ENCODE measurements at regions not wholly inside any gene's neighbourhood (a gene's known extent, or its start where the extent isn't known, plus 50 kb on each side); places are given as distances from the start of the nearest gene placed in this dataset.

DNA sequence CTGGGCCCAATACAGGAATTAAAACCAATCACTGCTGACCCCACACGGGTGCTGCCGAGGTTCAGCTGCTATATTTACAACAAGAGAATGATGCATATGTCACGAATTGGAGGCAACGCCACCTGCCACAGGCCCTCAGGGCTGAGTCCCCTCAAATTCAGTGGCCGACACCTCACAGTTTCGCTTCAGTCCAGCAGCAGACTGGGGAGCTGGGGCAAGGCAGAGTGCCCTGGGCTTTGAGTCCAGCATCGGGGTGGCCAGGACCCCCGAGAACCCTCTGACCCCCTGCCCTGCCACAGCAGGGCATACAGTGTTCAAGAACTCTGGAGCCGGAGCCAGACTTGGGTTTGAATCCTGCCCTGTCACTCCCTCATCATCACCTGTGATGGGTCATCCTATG lies 247.2 kb downstream of the CTTN start:
- DNase-seq, result no peak
- WGBS (ENCODE audit: low lambda C conversion rate), result 23% methylated on average over 4 of the region's 9 CpGs
- Histone ChIP-seq H3K9ac (no peak overlapping the region), H3K79me2 (ENCODE audit: insufficient read depth) (no peaks in the 10 kb centered on the region), H3K9me2 (no peaks in the 10 kb centered on the region), H3K27ac (ENCODE audit: low read depth in 2 of 2, low read length in 1 of 2) (no peak overlapping the region), H3K27me3 (ENCODE audit: insufficient read depth) (no peaks in the 10 kb centered on the region), H3F3A (replicated peaks; ENCODE audit: insufficient read depth) (no peaks in the 10 kb centered on the region), H3K4me3 (ENCODE audit: low read depth in 2 of 2, low read length in 1 of 2) (no peak overlapping the region), H3K4me2 (no peak overlapping the region), H3K9me3 (no peaks in the 10 kb centered on the region), H2AFZ (ENCODE audit: low read depth) (no peak overlapping the region), H3K4me1 (ENCODE audit: control insufficient read depth in 1 of 2, insufficient read depth in 2 of 2, low read depth in 1 of 2, low read length in 1 of 2) (peaks cover 0 to 19% of the 10 kb centered on the region in 2 experiments; a peak in 1 of 4 replicates), H3K36me3 (replicated peaks in 1 of 2; ENCODE audit: control insufficient read depth in 1 of 2, insufficient read depth in 2 of 2, low read length in 1 of 2) (no peaks in the 10 kb centered on the region), H4K20me1 (ENCODE audit: insufficient read depth) (no peaks in the 10 kb centered on the region)
- CTCF ChIA-PET, result no interaction called here
- no peak for TF ChIP-seq RFX5 (IDR thresholded peaks at IDR 0.05; ENCODE audit: low read length)
- no peak for TF ChIP-seq TEAD4 (IDR thresholded peaks at IDR 0.05; ENCODE audit: borderline replicate concordance, insufficient read depth)
- no peak for TF ChIP-seq NRF1 (IDR thresholded peaks at IDR 0.05; ENCODE audit: low read depth, low read length)
- no peak for TF ChIP-seq RXRA (IDR thresholded peaks at IDR 0.05; ENCODE audit: borderline replicate concordance, low read depth)
- POLR2A ChIA-PET, result no interaction called here

DNA sequence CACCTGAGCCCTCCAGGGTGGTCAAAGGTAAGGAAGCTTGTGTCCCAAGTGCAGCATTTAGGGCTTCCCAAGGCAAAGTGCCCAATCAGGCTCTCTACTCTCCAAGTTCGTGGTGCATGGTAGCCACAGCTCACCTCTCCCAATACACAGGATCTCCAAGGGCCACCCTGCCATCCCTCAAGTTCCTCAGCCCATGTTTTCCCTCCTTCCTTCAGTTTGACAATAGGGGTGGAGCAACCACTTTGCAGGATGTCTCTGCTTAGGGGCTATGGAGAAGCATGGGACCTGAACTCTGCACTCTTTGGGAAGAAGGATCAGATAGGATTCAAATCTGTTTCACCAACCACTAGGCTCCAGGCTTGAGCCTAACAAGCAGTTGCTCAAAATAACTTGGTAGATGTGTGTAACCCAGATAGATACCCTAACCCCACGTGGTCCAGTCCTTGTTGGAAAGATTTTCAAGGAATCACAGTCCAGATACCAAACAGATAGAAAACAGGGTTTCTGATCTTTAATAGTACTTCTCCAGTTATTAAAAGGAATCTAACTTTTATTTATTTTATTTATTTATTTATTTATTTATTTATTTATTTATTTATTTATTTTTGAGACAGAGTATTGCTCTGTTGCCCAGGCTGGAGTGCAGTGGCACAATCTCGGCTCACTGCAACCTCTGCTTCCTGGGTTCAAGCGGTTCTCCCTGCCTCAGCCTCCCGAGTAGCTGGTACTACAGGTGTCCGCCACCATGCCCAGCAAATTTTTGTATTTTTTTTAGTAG lies 248.1 kb downstream of the CTTN start:
- H3K9ac ChIP-seq, result no peak overlapping the region
- no peak for DNase-seq
- no peak overlapping the region for H2AFZ ChIP-seq (ENCODE audit: low read depth)
- TF ChIP-seq GATA2 (CRISPR knock-in tag; IDR thresholded peaks at IDR 0.05), result no peak
- no peak for TF ChIP-seq FOXJ3 (CRISPR knock-in tag; IDR thresholded peaks at IDR 0.05)
- TF ChIP-seq, protein P1, sequence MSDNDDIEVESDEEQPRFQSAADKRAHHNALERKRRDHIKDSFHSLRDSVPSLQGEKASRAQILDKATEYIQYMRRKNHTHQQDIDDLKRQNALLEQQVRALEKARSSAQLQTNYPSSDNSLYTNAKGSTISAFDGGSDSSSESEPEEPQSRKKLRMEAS (IDR thresholded peaks at IDR 0.05; ENCODE audit: low read depth), result no peak
- TF ChIP-seq MXI1 (IDR thresholded peaks at IDR 0.05; ENCODE audit: low read depth, low read length), result no peak
- no peak for TF ChIP-seq GABPA (IDR thresholded peaks at IDR 0.05; ENCODE audit: low read depth)
- TF ChIP-seq, protein P2, sequence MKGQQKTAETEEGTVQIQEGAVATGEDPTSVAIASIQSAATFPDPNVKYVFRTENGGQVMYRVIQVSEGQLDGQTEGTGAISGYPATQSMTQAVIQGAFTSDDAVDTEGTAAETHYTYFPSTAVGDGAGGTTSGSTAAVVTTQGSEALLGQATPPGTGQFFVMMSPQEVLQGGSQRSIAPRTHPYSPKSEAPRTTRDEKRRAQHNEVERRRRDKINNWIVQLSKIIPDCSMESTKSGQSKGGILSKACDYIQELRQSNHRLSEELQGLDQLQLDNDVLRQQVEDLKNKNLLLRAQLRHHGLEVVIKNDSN (IDR thresholded peaks at IDR 0.05; ENCODE audit: borderline replicate concordance, low read depth), result no peak
- TF ChIP-seq RFX5 (IDR thresholded peaks at IDR 0.05; ENCODE audit: low read length), result no peak
- no peak for TF ChIP-seq JUND (IDR thresholded peaks at IDR 0.05)
- TF ChIP-seq FOXM1 (IDR thresholded peaks at IDR 0.05; ENCODE audit: low read depth), result no peak
- no peak for TF ChIP-seq CHD2 (IDR thresholded peaks at IDR 0.05; ENCODE audit: low read length, partially characterized antibody)
- TF ChIP-seq, protein P3, sequence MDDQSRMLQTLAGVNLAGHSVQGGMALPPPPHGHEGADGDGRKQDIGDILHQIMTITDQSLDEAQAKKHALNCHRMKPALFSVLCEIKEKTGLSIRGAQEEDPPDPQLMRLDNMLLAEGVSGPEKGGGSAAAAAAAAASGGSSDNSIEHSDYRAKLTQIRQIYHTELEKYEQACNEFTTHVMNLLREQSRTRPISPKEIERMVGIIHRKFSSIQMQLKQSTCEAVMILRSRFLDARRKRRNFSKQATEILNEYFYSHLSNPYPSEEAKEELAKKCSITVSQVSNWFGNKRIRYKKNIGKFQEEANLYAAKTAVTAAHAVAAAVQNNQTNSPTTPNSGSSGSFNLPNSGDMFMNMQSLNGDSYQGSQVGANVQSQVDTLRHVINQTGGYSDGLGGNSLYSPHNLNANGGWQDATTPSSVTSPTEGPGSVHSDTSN (IDR thresholded peaks at IDR 0.05), result no peak
- TF ChIP-seq TEAD4 (IDR thresholded peaks at IDR 0.05; ENCODE audit: borderline replicate concordance, insufficient read depth), result no peak
- TF ChIP-seq RAD21 (IDR thresholded peaks at IDR 0.05; ENCODE audit: low read length), result no peak
- TF ChIP-seq, protein P4, sequence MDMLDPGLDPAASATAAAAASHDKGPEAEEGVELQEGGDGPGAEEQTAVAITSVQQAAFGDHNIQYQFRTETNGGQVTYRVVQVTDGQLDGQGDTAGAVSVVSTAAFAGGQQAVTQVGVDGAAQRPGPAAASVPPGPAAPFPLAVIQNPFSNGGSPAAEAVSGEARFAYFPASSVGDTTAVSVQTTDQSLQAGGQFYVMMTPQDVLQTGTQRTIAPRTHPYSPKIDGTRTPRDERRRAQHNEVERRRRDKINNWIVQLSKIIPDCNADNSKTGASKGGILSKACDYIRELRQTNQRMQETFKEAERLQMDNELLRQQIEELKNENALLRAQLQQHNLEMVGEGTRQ (IDR thresholded peaks at IDR 0.05; ENCODE audit: borderline replicate concordance, low read depth, low read length), result no peak
- no peak for TF ChIP-seq YY1 (IDR thresholded peaks at IDR 0.05; ENCODE audit: low read depth)
- TF ChIP-seq EP300 (IDR thresholded peaks at IDR 0.05; ENCODE audit: borderline replicate concordance in 1 of 2, low read depth in 1 of 2, low read length in 1 of 2), result no peak
- TF ChIP-seq, protein P5, sequence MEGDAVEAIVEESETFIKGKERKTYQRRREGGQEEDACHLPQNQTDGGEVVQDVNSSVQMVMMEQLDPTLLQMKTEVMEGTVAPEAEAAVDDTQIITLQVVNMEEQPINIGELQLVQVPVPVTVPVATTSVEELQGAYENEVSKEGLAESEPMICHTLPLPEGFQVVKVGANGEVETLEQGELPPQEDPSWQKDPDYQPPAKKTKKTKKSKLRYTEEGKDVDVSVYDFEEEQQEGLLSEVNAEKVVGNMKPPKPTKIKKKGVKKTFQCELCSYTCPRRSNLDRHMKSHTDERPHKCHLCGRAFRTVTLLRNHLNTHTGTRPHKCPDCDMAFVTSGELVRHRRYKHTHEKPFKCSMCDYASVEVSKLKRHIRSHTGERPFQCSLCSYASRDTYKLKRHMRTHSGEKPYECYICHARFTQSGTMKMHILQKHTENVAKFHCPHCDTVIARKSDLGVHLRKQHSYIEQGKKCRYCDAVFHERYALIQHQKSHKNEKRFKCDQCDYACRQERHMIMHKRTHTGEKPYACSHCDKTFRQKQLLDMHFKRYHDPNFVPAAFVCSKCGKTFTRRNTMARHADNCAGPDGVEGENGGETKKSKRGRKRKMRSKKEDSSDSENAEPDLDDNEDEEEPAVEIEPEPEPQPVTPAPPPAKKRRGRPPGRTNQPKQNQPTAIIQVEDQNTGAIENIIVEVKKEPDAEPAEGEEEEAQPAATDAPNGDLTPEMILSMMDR (IDR thresholded peaks at IDR 0.05), result no peak
- no peak for TF ChIP-seq FOSL2 (IDR thresholded peaks at IDR 0.05; ENCODE audit: borderline replicate concordance, low read depth)
- TF ChIP-seq, protein P6, sequence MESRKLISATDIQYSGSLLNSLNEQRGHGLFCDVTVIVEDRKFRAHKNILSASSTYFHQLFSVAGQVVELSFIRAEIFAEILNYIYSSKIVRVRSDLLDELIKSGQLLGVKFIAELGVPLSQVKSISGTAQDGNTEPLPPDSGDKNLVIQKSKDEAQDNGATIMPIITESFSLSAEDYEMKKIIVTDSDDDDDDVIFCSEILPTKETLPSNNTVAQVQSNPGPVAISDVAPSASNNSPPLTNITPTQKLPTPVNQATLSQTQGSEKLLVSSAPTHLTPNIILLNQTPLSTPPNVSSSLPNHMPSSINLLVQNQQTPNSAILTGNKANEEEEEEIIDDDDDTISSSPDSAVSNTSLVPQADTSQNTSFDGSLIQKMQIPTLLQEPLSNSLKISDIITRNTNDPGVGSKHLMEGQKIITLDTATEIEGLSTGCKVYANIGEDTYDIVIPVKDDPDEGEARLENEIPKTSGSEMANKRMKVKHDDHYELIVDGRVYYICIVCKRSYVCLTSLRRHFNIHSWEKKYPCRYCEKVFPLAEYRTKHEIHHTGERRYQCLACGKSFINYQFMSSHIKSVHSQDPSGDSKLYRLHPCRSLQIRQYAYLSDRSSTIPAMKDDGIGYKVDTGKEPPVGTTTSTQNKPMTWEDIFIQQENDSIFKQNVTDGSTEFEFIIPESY (IDR thresholded peaks at IDR 0.05; ENCODE audit: borderline replicate concordance, low read depth), result no peak
- no peak for TF ChIP-seq TCF12 (IDR thresholded peaks at IDR 0.05)
- H4K20me1 ChIP-seq (ENCODE audit: insufficient read depth), result no peaks in the 10 kb centered on the region
- H3K27ac ChIP-seq (ENCODE audit: low read depth in 2 of 2, low read length in 1 of 2), result no peak overlapping the region
- H3K4me1 ChIP-seq (ENCODE audit: control insufficient read depth in 1 of 2, insufficient read depth in 2 of 2, low read depth in 1 of 2, low read length in 1 of 2), result peaks cover 0 to 14% of the 10 kb centered on the region in 2 experiments; a peak in 1 of 4 replicates
- no peaks in the 10 kb centered on the region for H3K79me2 ChIP-seq (ENCODE audit: insufficient read depth)
- no peaks in the 10 kb centered on the region for H3K9me2 ChIP-seq
- no peak overlapping the region for H3K4me2 ChIP-seq
- H3K9me3 ChIP-seq, result no peaks in the 10 kb centered on the region
- ChIA-PET POLR2A (no interaction called here), CTCF (interaction anchor here (1.2 kb wide), 1 partner anchor 36 kb away, joined by 3 read pairs; no protein-coding TSS in a partner anchor)
- H3K27me3 ChIP-seq (ENCODE audit: insufficient read depth), result no peaks in the 10 kb centered on the region
- 30% methylated on average over 6 of the region's 6 CpGs for WGBS (ENCODE audit: low lambda C conversion rate)
- no peaks in the 10 kb centered on the region for H3F3A ChIP-seq (replicated peaks; ENCODE audit: insufficient read depth)
- H3K4me3 ChIP-seq (ENCODE audit: low read depth in 2 of 2, low read length in 1 of 2), result no peak overlapping the region
- no peaks in the 10 kb centered on the region for H3K36me3 ChIP-seq (replicated peaks in 1 of 2; ENCODE audit: control insufficient read depth in 1 of 2, insufficient read depth in 2 of 2, low read length in 1 of 2)

All from SK-N-SH (cell line).